Tibial nerve (tissue), 4 donors: ENCODE measurements at regions not wholly inside any gene's neighbourhood (a gene's known extent, or its start where the extent isn't known, plus 50 kb on each side); places are given as distances from the start of the nearest gene placed in this dataset.

ENCODE experiments used
- EP300 ChIP-seq, 2 donors: sonication (generic); formaldehyde crosslinking; IDR thresholded peaks; one replicate each; pipeline ENCODE4 v1.6.1; 2017; ENCODE audit warnings: antibody characterized with exemption in 2 of 2, mild to moderate bottlenecking in 1 of 2
- TF ChIP-seq, protein P1 (sequence below), 5 experiments: fragments of 200-600 bp in 3 of 5; fragments of 450-650 bp in 2 of 5; sonication (generic) in 3 of 5; IDR thresholded peaks; one replicate each; pipeline ENCODE4 v1.5.1; 2016 to 2019; ENCODE audit warnings: antibody characterized with exemption in 5 of 5, mild to moderate bottlenecking in 3 of 5, moderate library complexity in 2 of 5

DNA sequence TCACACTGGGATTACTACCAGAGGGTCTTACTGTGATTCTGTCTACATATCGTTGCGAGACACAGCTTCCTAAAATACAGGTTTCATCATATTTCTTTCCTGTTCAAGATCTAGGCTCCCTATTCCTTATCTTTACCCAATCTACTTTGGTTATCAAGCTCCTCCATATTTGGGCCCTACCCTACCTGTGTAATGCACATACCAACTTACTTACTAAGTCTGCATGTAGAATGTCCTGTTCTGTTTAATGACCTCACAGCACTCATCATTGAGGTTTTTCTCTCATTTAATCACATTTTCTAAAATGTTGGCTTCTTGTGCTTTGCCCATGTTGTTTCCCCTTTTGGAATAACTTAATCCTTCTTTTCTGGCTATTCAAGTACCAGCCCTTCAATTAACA lies 551.1 kb downstream of the ZEB2 start:
- TF ChIP-seq, protein P1, sequence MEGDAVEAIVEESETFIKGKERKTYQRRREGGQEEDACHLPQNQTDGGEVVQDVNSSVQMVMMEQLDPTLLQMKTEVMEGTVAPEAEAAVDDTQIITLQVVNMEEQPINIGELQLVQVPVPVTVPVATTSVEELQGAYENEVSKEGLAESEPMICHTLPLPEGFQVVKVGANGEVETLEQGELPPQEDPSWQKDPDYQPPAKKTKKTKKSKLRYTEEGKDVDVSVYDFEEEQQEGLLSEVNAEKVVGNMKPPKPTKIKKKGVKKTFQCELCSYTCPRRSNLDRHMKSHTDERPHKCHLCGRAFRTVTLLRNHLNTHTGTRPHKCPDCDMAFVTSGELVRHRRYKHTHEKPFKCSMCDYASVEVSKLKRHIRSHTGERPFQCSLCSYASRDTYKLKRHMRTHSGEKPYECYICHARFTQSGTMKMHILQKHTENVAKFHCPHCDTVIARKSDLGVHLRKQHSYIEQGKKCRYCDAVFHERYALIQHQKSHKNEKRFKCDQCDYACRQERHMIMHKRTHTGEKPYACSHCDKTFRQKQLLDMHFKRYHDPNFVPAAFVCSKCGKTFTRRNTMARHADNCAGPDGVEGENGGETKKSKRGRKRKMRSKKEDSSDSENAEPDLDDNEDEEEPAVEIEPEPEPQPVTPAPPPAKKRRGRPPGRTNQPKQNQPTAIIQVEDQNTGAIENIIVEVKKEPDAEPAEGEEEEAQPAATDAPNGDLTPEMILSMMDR (IDR thresholded peaks at IDR 0.05): no peak
- TF ChIP-seq EP300 (IDR thresholded peaks at IDR 0.05): no peak
